ENCODE measurements at regions not wholly inside any gene's neighbourhood (a gene's known extent, or its start where the extent isn't known, plus 50 kb on each side); places are given as distances from the start of the nearest gene placed in this dataset.

DNA sequence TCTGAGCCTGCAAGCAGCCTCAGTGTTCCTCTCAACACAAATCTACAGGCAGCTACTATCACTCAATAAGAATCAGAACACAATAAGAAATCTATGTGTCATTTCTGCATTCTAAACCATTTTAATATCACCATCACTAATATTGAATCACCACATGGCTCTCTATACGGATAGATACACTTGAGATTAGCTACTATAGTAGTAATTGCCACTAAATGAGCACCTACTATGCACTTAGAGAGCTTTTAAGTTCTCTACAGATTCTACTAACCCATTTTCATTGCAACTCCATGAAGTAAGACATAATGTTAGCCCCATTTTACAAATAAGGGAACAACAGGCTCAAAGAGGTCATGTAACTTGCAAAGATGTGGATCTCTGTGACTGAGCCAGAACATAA is 132.8 kb upstream of the DYNLRB2 start:
- WGBS, 2 donors, result 77 to 97% methylated on average over 1 of the region's 1 CpG
- no peak for DNase-seq (ENCODE audit: low spot score in 2 of 2)
- TF ChIP-seq CTCF (IDR thresholded peaks at IDR 0.05), result no peak
- TF ChIP-seq EP300 (IDR thresholded peaks at IDR 0.05), result no peak
- TF ChIP-seq POLR2A (IDR thresholded peaks at IDR 0.05), result no peak
- Histone ChIP-seq H3K27me3 (no peaks in the 10 kb centered on the region), H3K4me3 (no peak overlapping the region), H3K36me3 (no peaks in the 10 kb centered on the region), H3K27ac (no peak overlapping the region), H3K9me3 (no peaks in the 10 kb centered on the region), H3K4me1 (peaks cover 0 to 6% (median 0%) of the 10 kb centered on the region in 4 donors)

GRCh38 chr16:80407265-80407987 is 133.4 kb upstream of the DYNLRB2 start:
- Histone ChIP-seq H3K27ac (no peak overlapping the region), H3K9me3 (no peaks in the 10 kb centered on the region), H3K4me1 (peaks cover 0 to 6% (median 0%) of the 10 kb centered on the region in 4 donors), H3K4me3 (no peak overlapping the region), H3K36me3 (no peaks in the 10 kb centered on the region), H3K27me3 (no peaks in the 10 kb centered on the region)
- DNase-seq (ENCODE audit: low spot score in 2 of 2), result no peak
- TF ChIP-seq EP300 (IDR thresholded peaks at IDR 0.05) (no peak), CTCF (IDR thresholded peaks at IDR 0.05) (no peak), POLR2A (IDR thresholded peaks at IDR 0.05) (no peak)
- WGBS, 2 donors, result 75 to 78% methylated on average over 3 of the region's 3 CpGs

DNA sequence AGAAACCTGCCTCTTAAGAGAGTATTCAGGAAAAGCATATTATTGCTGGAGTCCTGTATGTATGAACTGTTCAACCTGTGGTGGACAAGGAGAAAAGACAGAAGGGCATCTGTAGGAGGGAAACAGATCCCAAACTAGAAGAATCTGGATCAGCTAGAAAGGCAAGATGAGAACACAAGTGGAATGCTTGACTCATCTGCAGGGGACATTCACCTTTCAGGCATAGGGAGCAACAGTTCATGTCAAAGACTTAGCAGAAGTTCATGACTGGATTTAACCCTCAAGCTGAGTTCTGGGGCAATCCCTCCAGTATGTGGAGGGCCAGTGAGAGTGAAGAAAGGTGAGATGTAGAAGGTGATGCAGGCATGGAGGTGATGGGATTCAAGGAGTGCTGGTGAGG is 135.9 kb upstream of the DYNLRB2 start:
- H3K4me1 ChIP-seq, result peaks cover 0 to 6% (median 0%) of the 10 kb centered on the region in 4 donors
- H3K36me3 ChIP-seq, result no peaks in the 10 kb centered on the region
- H3K9me3 ChIP-seq, result no peaks in the 10 kb centered on the region
- TF ChIP-seq POLR2A (IDR thresholded peaks at IDR 0.05) (no peak), CTCF (IDR thresholded peaks at IDR 0.05) (no peak), EP300 (IDR thresholded peaks at IDR 0.05) (no peak)
- no peaks in the 10 kb centered on the region for H3K27me3 ChIP-seq
- H3K27ac ChIP-seq, result peak overlapping the region in 2 of 4 donors; percentile 55 to 56
- no peak overlapping the region for H3K4me3 ChIP-seq
- DNase-seq (ENCODE audit: low spot score in 2 of 2), result no peak

DNA sequence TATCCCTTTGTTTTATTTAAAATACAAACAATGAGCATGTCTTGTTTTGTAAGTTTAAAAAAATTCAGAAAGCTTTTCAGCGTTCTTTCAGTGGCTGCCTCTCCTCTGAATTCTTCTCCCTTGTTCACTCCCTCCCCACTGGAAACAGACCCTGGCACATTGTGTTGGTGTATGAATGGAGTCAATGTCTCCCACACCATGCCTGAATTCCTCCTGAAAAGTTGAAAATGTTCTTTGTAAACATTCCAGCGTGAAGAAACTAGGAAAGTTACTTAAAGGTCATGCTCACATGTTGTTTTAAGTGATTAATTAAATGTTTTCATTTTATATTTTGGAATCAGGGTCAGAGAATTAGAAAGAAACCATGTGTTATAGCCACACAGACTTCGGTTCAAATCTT is 136.9 kb upstream of the DYNLRB2 start:
- H3K9me3 ChIP-seq, result no peaks in the 10 kb centered on the region
- H3K4me1 ChIP-seq, result peaks cover 0 to 6% (median 0%) of the 10 kb centered on the region in 4 donors
- TF ChIP-seq EP300 (IDR thresholded peaks at IDR 0.05) (no peak), POLR2A (IDR thresholded peaks at IDR 0.05) (no peak)
- no peaks in the 10 kb centered on the region for H3K36me3 ChIP-seq
- no peak overlapping the region for H3K4me3 ChIP-seq
- WGBS, 2 donors, result 22 to 28% methylated on average over 3 of the region's 3 CpGs
- H3K27ac ChIP-seq, result peak overlapping the region in 2 of 4 donors; percentile 56 to 68
- no peaks in the 10 kb centered on the region for H3K27me3 ChIP-seq
- DNase-seq (ENCODE audit: low spot score in 2 of 2), result no peak

DNA sequence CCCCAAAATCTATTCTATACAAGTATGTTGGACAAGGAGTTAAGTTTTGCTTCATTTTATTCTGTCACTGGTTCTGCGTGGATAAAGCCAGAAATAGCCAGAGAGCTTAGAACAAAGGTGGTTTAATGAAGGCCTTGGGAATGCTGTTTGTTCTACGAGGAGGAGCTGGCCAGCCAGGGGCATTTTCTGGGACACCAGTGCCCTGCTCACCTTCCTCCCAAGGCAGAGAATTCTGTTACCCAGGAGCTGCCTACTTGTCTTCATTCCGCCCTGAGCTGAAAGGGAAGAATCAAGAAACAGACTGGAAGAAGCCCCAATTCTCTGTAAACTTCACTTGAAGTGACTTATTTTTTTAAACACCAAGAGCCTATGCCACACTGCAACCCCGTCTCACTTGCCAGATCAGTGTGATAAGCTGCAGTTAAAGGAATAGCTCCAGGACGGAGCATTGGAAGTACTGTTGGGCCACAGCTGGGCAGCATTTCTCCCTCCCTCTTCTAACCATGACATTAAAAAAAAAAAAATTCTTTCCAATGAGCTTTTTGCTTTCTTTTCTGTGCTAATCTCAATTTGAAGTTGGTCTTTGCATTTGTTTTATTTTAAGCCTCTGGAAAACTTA is 149.8 kb upstream of the DYNLRB2 start:
- TF ChIP-seq EP300 (IDR thresholded peaks at IDR 0.05) (no peak), CTCF (IDR thresholded peaks at IDR 0.05) (no peak), POLR2A (IDR thresholded peaks at IDR 0.05) (no peak)
- no peak for DNase-seq (ENCODE audit: low spot score in 2 of 2)
- Histone ChIP-seq H3K9me3 (peaks cover 0 to 15% (median 0%) of the 10 kb centered on the region in 4 donors), H3K4me3 (no peak overlapping the region), H3K27me3 (no peaks in the 10 kb centered on the region), H3K36me3 (no peaks in the 10 kb centered on the region), H3K27ac (peak overlapping the region in 2 of 4 donors; percentile 20 to 62), H3K4me1 (peaks cover 0 to 22% (median 4%) of the 10 kb centered on the region in 4 donors)
- WGBS, 2 donors, result 41 to 42% methylated on average over 5 of the region's 5 CpGs
